ENCODE measurements at regions not wholly inside any gene's neighbourhood (a gene's known extent, or its start where the extent isn't known, plus 50 kb on each side); places are given as distances from the start of the nearest gene placed in this dataset.

DNA sequence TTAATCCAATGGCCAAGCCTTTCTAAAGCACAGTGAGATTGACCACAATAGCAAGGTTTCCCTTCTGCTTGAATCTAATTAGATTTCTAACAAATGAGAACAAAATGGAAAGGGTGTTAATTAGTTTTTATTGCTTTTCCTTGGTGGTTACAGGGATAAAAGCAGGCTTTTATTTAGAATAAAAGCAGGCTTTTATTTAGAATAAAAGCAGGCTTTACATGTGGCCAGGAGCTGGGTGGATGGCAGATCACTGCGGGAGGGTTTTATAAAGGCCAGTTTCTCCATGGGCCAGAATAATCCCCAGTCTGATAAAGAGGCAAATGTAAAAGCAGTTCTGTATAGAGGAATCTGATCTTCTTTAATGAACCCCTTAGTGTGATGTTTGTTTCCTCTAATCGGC, 470.2 kb downstream of the TMEM232 start:
- 67 to 88% methylated on average over 2 of the region's 2 CpGs for WGBS, 2 donors
- Histone ChIP-seq H3K4me3 (no peak overlapping the region), H3K27me3 (no peaks in the 10 kb centered on the region), H3K36me3 (no peaks in the 10 kb centered on the region), H3K9me3 (no peaks in the 10 kb centered on the region), H3K27ac (no peak overlapping the region), H3K4me1 (peaks cover 0 to 23% (median 19%) of the 10 kb centered on the region in 4 donors)
- DNase-seq: no peak
- no peak for TF ChIP-seq CTCF (IDR thresholded peaks at IDR 0.05)
- TF ChIP-seq EP300 (IDR thresholded peaks at IDR 0.05): no peak
- intact Hi-C loops (cut with DNase I): no loop called here

DNA sequence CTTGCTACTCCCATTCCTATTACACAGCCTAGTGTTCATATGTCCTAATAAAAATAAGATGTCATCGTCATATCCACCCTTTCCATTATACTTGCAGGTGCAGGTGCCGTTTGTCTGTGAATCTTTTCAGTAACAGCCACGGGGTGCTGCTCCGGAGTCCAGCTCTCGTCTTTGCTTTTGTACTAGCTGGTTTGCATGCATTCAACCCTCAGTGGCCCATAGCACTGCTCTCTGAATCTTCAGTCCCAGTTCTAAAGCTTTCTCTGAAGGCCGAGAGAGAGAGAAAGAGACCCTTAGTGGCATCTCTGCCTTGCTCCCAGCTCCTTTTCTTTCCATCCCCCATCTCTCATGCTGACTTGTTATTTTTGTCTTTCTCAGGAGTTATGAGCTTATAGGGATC, 468.5 kb downstream of the TMEM232 start:
- no peak for DNase-seq
- WGBS, 2 donors: 84 to 88% methylated on average over 6 of the region's 6 CpGs
- TF ChIP-seq EP300 (IDR thresholded peaks at IDR 0.05) (no peak), POLR2A (IDR thresholded peaks at IDR 0.05) (no peak), CTCF (IDR thresholded peaks at IDR 0.05) (no peak), POLR2AphosphoS5 (IDR thresholded peaks at IDR 0.05) (no peak)
- Histone ChIP-seq H3K27ac (peak overlapping the region in 3 of 4 donors; percentile 57 to 65 (median 58)), H3K36me3 (no peaks in the 10 kb centered on the region), H3K4me3 (no peak overlapping the region), H3K27me3 (no peaks in the 10 kb centered on the region), H3K4me1 (peaks cover 0 to 32% (median 29%) of the 10 kb centered on the region in 4 donors), H3K9me3 (no peaks in the 10 kb centered on the region)
- intact Hi-C loops (cut with DNase I): no loop called here

GRCh38 chr5:110258460-110259216, 467.8 kb downstream of the TMEM232 start:
- Histone ChIP-seq H3K4me3 (peak overlapping the region in 1 of 4 donors; percentile 2), H3K27me3 (no peaks in the 10 kb centered on the region), H3K9me3 (no peaks in the 10 kb centered on the region), H3K4me1 (peaks cover 0 to 37% (median 33%) of the 10 kb centered on the region in 4 donors), H3K36me3 (no peaks in the 10 kb centered on the region), H3K27ac (peak overlapping the region in 3 of 4 donors; percentile 57 to 65 (median 58))
- peak; percentile 68 for DNase-seq
- intact Hi-C loops (cut with DNase I): no loop called here
- TF ChIP-seq POLR2AphosphoS5 (IDR thresholded peaks at IDR 0.05) (peak in 2 of 4 donors; percentile 59 to 67), EP300 (IDR thresholded peaks at IDR 0.05) (no peak)
- WGBS, 2 donors: 79 to 82% methylated on average over 5 of the region's 5 CpGs

DNA sequence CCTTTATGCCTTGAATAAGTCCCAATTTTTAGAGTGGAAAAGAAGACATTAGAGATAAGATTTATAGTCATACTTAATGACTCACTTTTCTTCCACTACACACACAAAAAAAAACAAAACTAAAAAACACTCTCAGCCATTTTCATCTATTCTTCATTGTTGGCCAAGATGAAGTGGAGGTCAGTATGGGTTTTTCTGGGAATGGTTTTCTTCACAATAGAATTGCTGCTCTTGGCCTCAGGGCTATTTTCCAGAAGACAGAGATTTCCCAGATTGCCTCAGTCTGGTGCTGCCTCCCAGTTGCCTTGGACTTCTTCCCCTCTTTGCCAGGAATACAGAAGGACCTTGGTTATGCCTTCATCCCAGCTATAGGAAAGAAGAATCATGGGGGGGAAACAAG, 463.7 kb downstream of the TMEM232 start:
- intact Hi-C loops (cut with DNase I): loop anchor here (5.0 kb wide), 2 partner anchors 85 to 570 kb away; no protein-coding TSS in a partner anchor
- Histone ChIP-seq H3K4me1 (peaks cover 0 to 44% (median 40%) of the 10 kb centered on the region in 4 donors), H3K27me3 (no peaks in the 10 kb centered on the region), H3K27ac (peak overlapping the region in 1 of 4 donors; percentile 21), H3K36me3 (no peaks in the 10 kb centered on the region), H3K9me3 (no peaks in the 10 kb centered on the region), H3K4me3 (no peak overlapping the region)
- no peak for DNase-seq
- TF ChIP-seq EP300 (IDR thresholded peaks at IDR 0.05) (no peak), POLR2AphosphoS5 (IDR thresholded peaks at IDR 0.05) (peak in 3 of 4 donors; percentile 46 to 65 (median 65)), CTCF (IDR thresholded peaks at IDR 0.05) (no peak)

DNA sequence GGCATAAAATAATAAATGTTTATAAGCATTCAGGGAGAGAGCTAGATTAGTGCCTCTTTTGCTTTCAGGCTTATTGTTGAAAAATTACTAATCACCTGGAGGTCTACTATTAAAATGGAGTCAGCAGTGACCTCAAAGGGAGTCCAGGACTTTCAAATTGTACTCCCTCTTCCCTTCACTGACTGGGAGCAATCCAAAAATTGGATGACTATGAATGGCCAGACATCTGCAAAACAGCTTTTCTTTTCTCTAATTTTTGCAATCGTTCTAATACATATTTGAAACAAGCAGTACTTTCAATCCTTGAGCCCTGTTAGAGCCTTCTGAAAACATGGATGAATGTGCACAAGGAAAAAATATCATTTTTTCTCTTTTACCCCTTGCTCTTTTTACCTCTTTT, 461.8 kb downstream of the TMEM232 start:
- WGBS, 2 donors: 83 to 86% methylated on average over 1 of the region's 1 CpG
- Histone ChIP-seq H3K4me3 (no peak overlapping the region), H3K9me3 (no peaks in the 10 kb centered on the region), H3K27me3 (no peaks in the 10 kb centered on the region), H3K4me1 (peaks cover 0 to 29% (median 24%) of the 10 kb centered on the region in 4 donors), H3K36me3 (no peaks in the 10 kb centered on the region), H3K27ac (peak overlapping the region in 1 of 4 donors; percentile 25)
- no peak for TF ChIP-seq EP300 (IDR thresholded peaks at IDR 0.05)
- no peak for TF ChIP-seq CTCF (IDR thresholded peaks at IDR 0.05)
- no peak for TF ChIP-seq POLR2AphosphoS5 (IDR thresholded peaks at IDR 0.05)
- no peak for TF ChIP-seq POLR2A (IDR thresholded peaks at IDR 0.05)
- DNase-seq: no peak
- intact Hi-C loops (cut with DNase I): loop anchor here (5.0 kb wide), 2 partner anchors 83 to 572 kb away; no protein-coding TSS in a partner anchor
